ENCODE measurements at regions not wholly inside any gene's neighbourhood (a gene's known extent, or its start where the extent isn't known, plus 50 kb on each side); places are given as distances from the start of the nearest gene placed in this dataset.

- TF ChIP-seq ESRRG (CRISPR knock-in tag; IDR thresholded peaks at IDR 0.05) (no peak), GLIS3 (CRISPR knock-in tag; IDR thresholded peaks at IDR 0.05) (no peak), TCF4 (CRISPR knock-in tag; IDR thresholded peaks at IDR 0.05; ENCODE audit: borderline replicate concordance) (no peak), ZFP3 (CRISPR knock-in tag; IDR thresholded peaks at IDR 0.05) (no peak), CSRNP3 (CRISPR knock-in tag; IDR thresholded peaks at IDR 0.05) (no peak), OSR1 (CRISPR knock-in tag; IDR thresholded peaks at IDR 0.05) (no peak), TOX (CRISPR knock-in tag; IDR thresholded peaks at IDR 0.05; ENCODE audit: borderline replicate concordance) (no peak), PPARA (CRISPR knock-in tag; IDR thresholded peaks at IDR 0.05; ENCODE audit: borderline replicate concordance) (no peak)
Measured at GRCh38 chr6:150799276-150799805, 66.2 kb upstream of the MTHFD1L start (continued).

- TF ChIP-seq RARB (CRISPR knock-in tag; IDR thresholded peaks at IDR 0.05) (no peak), PATZ1 (CRISPR knock-in tag; IDR thresholded peaks at IDR 0.05; ENCODE audit: borderline replicate concordance) (no peak), ZNF565 (CRISPR knock-in tag; conservative IDR thresholded peaks at IDR 0.05; ENCODE audit: low read depth) (no peak), OSR1 (CRISPR knock-in tag; IDR thresholded peaks at IDR 0.05) (no peak), CSRNP3 (CRISPR knock-in tag; IDR thresholded peaks at IDR 0.05) (no peak), SNAI2 (CRISPR knock-in tag; IDR thresholded peaks at IDR 0.05) (no peak), ARNTL (CRISPR knock-in tag; IDR thresholded peaks at IDR 0.05; ENCODE audit: borderline replicate concordance, low read depth) (no peak), ZC3H10 (CRISPR knock-in tag; IDR thresholded peaks at IDR 0.05) (no peak), ESRRG (CRISPR knock-in tag; IDR thresholded peaks at IDR 0.05) (no peak), BACH2 (CRISPR knock-in tag; IDR thresholded peaks at IDR 0.05; ENCODE audit: borderline replicate concordance) (no peak), TCF4 (CRISPR knock-in tag; IDR thresholded peaks at IDR 0.05; ENCODE audit: borderline replicate concordance) (no peak), TSHZ2 (CRISPR knock-in tag; IDR thresholded peaks at IDR 0.05) (no peak), ZFP3 (CRISPR knock-in tag; IDR thresholded peaks at IDR 0.05) (no peak), ZNF70 (CRISPR knock-in tag; IDR thresholded peaks at IDR 0.05) (no peak), TOX (CRISPR knock-in tag; IDR thresholded peaks at IDR 0.05; ENCODE audit: borderline replicate concordance) (no peak), GLIS3 (CRISPR knock-in tag; IDR thresholded peaks at IDR 0.05) (no peak), CREB5 (CRISPR knock-in tag; IDR thresholded peaks at IDR 0.05; ENCODE audit: low read depth) (no peak), ZFP30 (CRISPR knock-in tag; IDR thresholded peaks at IDR 0.05) (no peak), ZNF8 (CRISPR knock-in tag; IDR thresholded peaks at IDR 0.05) (no peak)
Measured at GRCh38 chr6:150800674-150801314, 64.7 kb upstream of the MTHFD1L start.

GRCh38 chr6:150806790-150807189 is 58.7 kb upstream of the MTHFD1L start:
- no peak for TF ChIP-seq ARNTL (CRISPR knock-in tag; IDR thresholded peaks at IDR 0.05; ENCODE audit: borderline replicate concordance, low read depth)
- no peak for TF ChIP-seq TOX (CRISPR knock-in tag; IDR thresholded peaks at IDR 0.05; ENCODE audit: borderline replicate concordance)
- TF ChIP-seq ZFP30 (CRISPR knock-in tag; IDR thresholded peaks at IDR 0.05) = no peak
- no peak for TF ChIP-seq CSRNP3 (CRISPR knock-in tag; IDR thresholded peaks at IDR 0.05)
- no peak for TF ChIP-seq ZFP3 (CRISPR knock-in tag; IDR thresholded peaks at IDR 0.05)
- TF ChIP-seq RARB (CRISPR knock-in tag; IDR thresholded peaks at IDR 0.05) = no peak
- no peak for TF ChIP-seq ZNF8 (CRISPR knock-in tag; IDR thresholded peaks at IDR 0.05)
- TF ChIP-seq OSR1 (CRISPR knock-in tag; IDR thresholded peaks at IDR 0.05) = no peak
- no peak for TF ChIP-seq GLIS3 (CRISPR knock-in tag; IDR thresholded peaks at IDR 0.05)
- TF ChIP-seq CREB5 (CRISPR knock-in tag; IDR thresholded peaks at IDR 0.05; ENCODE audit: low read depth) = no peak
- TF ChIP-seq ZC3H10 (CRISPR knock-in tag; IDR thresholded peaks at IDR 0.05) = no peak
- no peak for TF ChIP-seq POU6F1 (CRISPR knock-in tag; IDR thresholded peaks at IDR 0.05; ENCODE audit: borderline replicate concordance, low read depth)
- TF ChIP-seq TCF4 (CRISPR knock-in tag; IDR thresholded peaks at IDR 0.05; ENCODE audit: borderline replicate concordance) = no peak
- no peak for ATAC-seq

More at GRCh38 chr6:150800674-150801314, 64.7 kb upstream of the MTHFD1L start:
- 0 out of 3 replicates have a peak, but pooled peaks have one; percentile 18 for ATAC-seq

Measured in SK-N-SH treated with all-trans-retinoic acid at 6 μM for 48 hours (cell line).